Esophagus squamous epithelium (tissue), 4 donors: ENCODE measurements at regions not wholly inside any gene's neighbourhood (a gene's known extent, or its start where the extent isn't known, plus 50 kb on each side); places are given as distances from the start of the nearest gene placed in this dataset.

Experiments used
- POLR2A ChIP-seq, 4 donors: fragments of 450-650 bp; IDR thresholded peaks; one replicate each; pipeline ENCODE4 v1.6.1; 2017; ENCODE audit warnings: antibody characterized with exemption in 4 of 4, mild to moderate bottlenecking in 4 of 4, moderate library complexity in 3 of 4
- TF ChIP-seq, protein P1 (sequence below), 6 experiments: fragments of 450-650 bp in 4 of 6; fragments of 200-600 bp in 2 of 6; sonication (generic) in 2 of 6; IDR thresholded peaks; one replicate each; pipeline ENCODE4 v1.5.1; 2016 to 2019; ENCODE audit warnings: antibody characterized with exemption in 6 of 6, mild to moderate bottlenecking in 4 of 6, moderate library complexity in 4 of 6

DNA sequence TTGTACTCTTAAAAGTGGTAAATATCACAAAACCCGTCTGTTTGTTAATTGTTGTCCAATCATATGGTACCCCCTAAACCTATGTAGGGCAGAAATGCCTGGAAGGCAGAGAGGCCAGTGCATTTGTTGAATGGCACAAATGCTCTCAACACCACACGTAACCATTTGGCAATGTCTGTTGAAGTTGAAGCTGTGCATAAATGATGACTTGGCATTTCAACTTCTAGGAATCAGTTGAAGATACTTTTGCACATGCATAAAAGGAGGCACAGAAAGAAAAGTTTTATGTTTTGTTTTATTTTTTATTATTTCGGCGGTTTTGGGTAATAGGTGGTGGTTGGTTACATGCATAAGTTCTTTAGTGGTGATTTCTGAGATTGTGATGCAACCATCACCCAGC, 246.6 kb downstream of the TAF11L14 start:
- TF ChIP-seq, protein P1, sequence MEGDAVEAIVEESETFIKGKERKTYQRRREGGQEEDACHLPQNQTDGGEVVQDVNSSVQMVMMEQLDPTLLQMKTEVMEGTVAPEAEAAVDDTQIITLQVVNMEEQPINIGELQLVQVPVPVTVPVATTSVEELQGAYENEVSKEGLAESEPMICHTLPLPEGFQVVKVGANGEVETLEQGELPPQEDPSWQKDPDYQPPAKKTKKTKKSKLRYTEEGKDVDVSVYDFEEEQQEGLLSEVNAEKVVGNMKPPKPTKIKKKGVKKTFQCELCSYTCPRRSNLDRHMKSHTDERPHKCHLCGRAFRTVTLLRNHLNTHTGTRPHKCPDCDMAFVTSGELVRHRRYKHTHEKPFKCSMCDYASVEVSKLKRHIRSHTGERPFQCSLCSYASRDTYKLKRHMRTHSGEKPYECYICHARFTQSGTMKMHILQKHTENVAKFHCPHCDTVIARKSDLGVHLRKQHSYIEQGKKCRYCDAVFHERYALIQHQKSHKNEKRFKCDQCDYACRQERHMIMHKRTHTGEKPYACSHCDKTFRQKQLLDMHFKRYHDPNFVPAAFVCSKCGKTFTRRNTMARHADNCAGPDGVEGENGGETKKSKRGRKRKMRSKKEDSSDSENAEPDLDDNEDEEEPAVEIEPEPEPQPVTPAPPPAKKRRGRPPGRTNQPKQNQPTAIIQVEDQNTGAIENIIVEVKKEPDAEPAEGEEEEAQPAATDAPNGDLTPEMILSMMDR (IDR thresholded peaks at IDR 0.05): no peak
- no peak for TF ChIP-seq POLR2A (IDR thresholded peaks at IDR 0.05)
